Bronchial epithelial cell (primary cell): ENCODE measurements at regions not wholly inside any gene's neighbourhood (a gene's known extent, or its start where the extent isn't known, plus 50 kb on each side); places are given as distances from the start of the nearest gene placed in this dataset.

Experiments used
- DNase-seq: peaks from one replicate; pipeline ENCODE4 v3.0.0-alpha.2; 2010; ENCODE audit warnings: low read depth
- FAIRE-seq: peaks from 2 replicates; lab custom pipeline; 2011; peaks lifted over from hg19 to GRCh38; lab: Jason Lieb, UNC
- H3K27me3 ChIP-seq: 2 replicates; pipeline ENCODE4 v1.5.1; 2011; ENCODE audit warnings: low read length; ENCODE audit not compliant: control insufficient read depth, insufficient read depth
- H3K36me3 ChIP-seq: 2 replicates; pipeline ENCODE4 v1.5.1; 2011; ENCODE audit warnings: low read length; ENCODE audit not compliant: control insufficient read depth, insufficient read depth
- H3K4me3 ChIP-seq: 2 replicates; pipeline ENCODE4 v1.5.1; 2011; ENCODE audit warnings: mild to moderate bottlenecking, low read depth, low read length, control low read depth
- TF ChIP-seq, protein P1 (sequence below): IDR thresholded peaks from 2 replicates; pipeline ENCODE4 v1.5.1; 2011; ENCODE audit warnings: mild to moderate bottlenecking, moderate library complexity, low read length, control low read depth, inconsistent platforms; ENCODE audit not compliant: insufficient read depth, severe bottlenecking

DNA sequence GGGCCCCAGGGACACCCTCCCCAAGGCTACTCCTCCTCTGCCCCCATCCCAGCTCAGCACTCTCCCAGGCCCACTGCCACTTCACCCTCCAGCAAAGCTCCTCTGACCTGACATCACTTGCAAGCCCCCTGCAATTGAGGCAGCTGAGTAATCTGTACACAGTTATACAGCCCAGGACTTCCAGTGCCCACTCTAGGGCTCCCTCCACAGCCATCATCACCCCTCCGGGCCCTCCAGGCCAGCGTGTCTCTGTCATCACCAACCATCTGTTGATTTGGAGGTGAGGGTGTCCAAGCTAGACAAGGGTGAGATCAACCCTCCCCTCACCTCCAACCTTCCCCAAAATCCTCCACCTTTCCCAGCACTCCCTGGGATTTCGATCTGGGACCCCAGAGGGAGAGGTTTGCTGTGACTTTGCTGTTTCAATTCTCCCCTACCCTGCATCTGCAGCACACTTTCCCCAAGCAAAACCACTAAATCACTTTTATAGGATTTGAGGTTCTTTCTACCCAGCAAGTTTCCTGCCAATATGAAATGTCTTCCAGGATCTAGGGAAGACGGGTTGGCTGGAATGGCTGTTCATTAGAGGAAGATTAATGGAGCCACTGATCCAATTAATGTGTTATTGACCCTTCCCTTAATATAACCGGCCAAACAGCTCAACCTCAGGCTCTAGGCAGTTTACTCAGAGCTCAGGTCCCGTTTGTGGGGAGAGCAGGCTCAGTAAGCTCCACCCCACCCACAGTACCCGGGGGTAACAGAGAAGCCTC lies 92.9 kb downstream of the CHST1 start:
- TF ChIP-seq, protein P1, sequence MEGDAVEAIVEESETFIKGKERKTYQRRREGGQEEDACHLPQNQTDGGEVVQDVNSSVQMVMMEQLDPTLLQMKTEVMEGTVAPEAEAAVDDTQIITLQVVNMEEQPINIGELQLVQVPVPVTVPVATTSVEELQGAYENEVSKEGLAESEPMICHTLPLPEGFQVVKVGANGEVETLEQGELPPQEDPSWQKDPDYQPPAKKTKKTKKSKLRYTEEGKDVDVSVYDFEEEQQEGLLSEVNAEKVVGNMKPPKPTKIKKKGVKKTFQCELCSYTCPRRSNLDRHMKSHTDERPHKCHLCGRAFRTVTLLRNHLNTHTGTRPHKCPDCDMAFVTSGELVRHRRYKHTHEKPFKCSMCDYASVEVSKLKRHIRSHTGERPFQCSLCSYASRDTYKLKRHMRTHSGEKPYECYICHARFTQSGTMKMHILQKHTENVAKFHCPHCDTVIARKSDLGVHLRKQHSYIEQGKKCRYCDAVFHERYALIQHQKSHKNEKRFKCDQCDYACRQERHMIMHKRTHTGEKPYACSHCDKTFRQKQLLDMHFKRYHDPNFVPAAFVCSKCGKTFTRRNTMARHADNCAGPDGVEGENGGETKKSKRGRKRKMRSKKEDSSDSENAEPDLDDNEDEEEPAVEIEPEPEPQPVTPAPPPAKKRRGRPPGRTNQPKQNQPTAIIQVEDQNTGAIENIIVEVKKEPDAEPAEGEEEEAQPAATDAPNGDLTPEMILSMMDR = no peak
- DNase-seq (no peak), FAIRE-seq (no peak)
- no peaks in the 10 kb centered on the region for H3K36me3 ChIP-seq
- no peaks in the 10 kb centered on the region for H3K27me3 ChIP-seq
- no peak overlapping the region for H3K4me3 ChIP-seq

DNA sequence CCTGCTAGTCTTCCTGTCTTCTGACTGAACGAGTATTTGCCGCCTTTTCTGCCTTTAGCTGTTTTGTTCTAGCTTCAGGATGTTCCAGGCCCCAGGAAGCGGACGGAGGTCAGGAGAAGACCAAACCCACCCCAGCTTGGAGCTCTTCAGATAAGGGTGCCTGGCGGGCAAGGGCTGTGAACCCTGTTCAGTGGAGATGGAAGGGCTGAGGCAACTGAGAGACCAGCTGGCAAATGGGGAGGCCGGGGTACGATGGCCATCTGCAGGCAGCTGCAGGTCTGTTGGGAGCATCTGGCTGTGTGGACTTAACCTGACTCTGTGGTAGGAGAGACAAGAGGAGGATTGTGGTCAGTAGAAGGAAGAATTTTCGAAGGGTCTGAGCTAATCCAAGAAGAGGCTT lies 95.6 kb downstream of the CHST1 start:
- Histone ChIP-seq H3K36me3 (no peaks in the 10 kb centered on the region), H3K4me3 (no peak overlapping the region), H3K27me3 (no peaks in the 10 kb centered on the region)
- TF ChIP-seq, protein P1 = no peak
- DNase-seq = no peak
- no peak for FAIRE-seq

DNA sequence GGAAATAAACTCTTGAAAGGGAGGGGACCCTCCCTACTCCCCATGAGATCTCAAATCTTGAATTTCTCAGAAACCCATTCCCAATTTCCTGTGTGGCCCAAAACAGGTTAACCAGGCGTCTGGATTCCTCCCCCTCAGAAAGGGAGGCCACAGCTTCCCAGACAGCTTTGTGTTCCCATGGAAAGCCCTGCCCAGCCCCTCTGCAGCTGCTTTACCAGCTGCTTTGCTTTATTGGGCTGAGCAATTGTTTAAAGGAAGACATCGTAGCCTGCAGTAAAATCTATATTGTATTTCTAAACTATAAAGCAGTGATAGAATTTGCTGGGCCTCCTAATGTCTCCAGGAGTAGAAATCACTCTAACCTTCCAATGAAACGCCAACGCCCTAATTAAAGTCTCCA lies 97.4 kb downstream of the CHST1 start:
- FAIRE-seq = no peak
- Histone ChIP-seq H3K27me3 (peaks cover 3% of the 10 kb centered on the region), H3K36me3 (no peaks in the 10 kb centered on the region), H3K4me3 (no peak overlapping the region)
- TF ChIP-seq, protein P1 = no peak
- DNase-seq = no peak

DNA sequence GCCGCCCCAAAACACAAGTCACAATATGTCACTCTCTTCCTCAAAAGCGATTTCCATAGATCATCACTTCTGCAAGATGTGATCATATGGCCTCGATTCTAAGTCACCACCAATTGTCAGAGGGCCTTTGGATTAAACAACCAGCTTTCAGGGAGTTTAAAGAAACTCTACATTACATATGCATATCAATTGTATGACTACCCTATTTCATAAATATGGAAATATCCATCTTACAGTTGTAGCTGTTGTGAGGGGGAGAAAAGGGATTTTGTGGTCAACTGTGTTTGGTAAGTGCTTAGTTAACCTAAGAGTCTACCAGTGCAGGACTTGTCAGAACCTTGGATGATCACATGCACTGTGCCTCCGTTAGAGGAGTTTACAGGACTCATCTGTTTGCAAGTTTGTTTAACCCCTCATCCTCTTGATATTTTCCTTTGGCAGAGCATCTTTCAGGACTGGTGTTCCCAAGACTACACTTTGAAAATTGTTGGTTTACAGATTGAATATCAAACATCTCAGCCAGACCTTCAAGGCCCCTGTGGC lies 99.9 kb downstream of the CHST1 start:
- Histone ChIP-seq H3K4me3 (no peak overlapping the region), H3K36me3 (no peaks in the 10 kb centered on the region), H3K27me3 (peaks cover 3% of the 10 kb centered on the region)
- FAIRE-seq (no peak), DNase-seq (no peak)
- TF ChIP-seq, protein P1 = no peak

DNA sequence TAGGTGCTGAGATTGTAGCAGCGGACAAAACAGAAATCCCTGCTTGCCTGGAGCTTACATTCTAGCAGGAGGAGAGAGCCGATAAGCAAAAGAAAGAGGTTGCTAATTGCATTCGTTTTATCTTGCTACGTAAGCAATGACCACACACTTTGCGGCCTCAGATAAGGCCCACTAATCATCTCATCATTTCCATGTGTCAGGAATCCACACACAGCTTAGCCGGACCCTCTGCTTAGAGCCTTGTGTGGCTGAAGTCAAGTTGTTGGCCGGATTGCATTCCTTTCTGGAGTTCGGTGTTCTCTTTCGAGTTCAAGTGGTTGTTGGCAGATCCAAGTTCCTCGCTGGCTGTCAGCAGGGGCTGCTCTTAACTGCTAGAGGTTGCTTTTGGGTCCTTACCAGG lies 101.6 kb downstream of the CHST1 start:
- TF ChIP-seq, protein P1 = no peak
- peak; percentile 82 for FAIRE-seq

More for the DNA sequence above, 101.6 kb downstream of the CHST1 start:
- Histone ChIP-seq H3K36me3 (no peaks in the 10 kb centered on the region), H3K27me3 (peaks cover 3% of the 10 kb centered on the region), H3K4me3 (no peak overlapping the region)
- DNase-seq = no peak
